Esophagus muscularis mucosa (tissue), 3 donors: ENCODE measurements at regions not wholly inside any gene's neighbourhood (a gene's known extent, or its start where the extent isn't known, plus 50 kb on each side); places are given as distances from the start of the nearest gene placed in this dataset.

Experiments used
- POLR2A ChIP-seq: fragments of 450-650 bp; IDR thresholded peaks from one replicate; pipeline ENCODE4 v1.6.1; 2017; ENCODE audit warnings: antibody characterized with exemption, moderate library complexity, mild to moderate bottlenecking, low read depth
- TF ChIP-seq, protein P1 (sequence below), 3 experiments: fragments of 200-600 bp in 2 of 3; fragments of 450-650 bp in 1 of 3; sonication (generic) in 2 of 3; IDR thresholded peaks; one replicate each; pipeline ENCODE4 v1.5.1; 2017 to 2019; ENCODE audit warnings: antibody characterized with exemption in 3 of 3, mild to moderate bottlenecking in 2 of 3, moderate library complexity in 1 of 3

GRCh38 chr4:163915896-163916295 is 421.4 kb downstream of the TMA16 start:
- TF ChIP-seq POLR2A: no peak
- TF ChIP-seq, protein P1, sequence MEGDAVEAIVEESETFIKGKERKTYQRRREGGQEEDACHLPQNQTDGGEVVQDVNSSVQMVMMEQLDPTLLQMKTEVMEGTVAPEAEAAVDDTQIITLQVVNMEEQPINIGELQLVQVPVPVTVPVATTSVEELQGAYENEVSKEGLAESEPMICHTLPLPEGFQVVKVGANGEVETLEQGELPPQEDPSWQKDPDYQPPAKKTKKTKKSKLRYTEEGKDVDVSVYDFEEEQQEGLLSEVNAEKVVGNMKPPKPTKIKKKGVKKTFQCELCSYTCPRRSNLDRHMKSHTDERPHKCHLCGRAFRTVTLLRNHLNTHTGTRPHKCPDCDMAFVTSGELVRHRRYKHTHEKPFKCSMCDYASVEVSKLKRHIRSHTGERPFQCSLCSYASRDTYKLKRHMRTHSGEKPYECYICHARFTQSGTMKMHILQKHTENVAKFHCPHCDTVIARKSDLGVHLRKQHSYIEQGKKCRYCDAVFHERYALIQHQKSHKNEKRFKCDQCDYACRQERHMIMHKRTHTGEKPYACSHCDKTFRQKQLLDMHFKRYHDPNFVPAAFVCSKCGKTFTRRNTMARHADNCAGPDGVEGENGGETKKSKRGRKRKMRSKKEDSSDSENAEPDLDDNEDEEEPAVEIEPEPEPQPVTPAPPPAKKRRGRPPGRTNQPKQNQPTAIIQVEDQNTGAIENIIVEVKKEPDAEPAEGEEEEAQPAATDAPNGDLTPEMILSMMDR (IDR thresholded peaks at IDR 0.05): no peak
